Mesendoderm (in vitro differentiated cells): ENCODE measurements at regions not wholly inside any gene's neighbourhood (a gene's known extent, or its start where the extent isn't known, plus 50 kb on each side); places are given as distances from the start of the nearest gene placed in this dataset.
"Not testable (repeated sequence)": the region's sequence is repeated elsewhere in the genome, so short reads cannot be mapped to it uniquely, and the experiment has no call there.

Experiments used
- DNase-seq: peaks from one replicate; pipeline ENCODE4 v3.0.0; 2013
- H2AK5ac ChIP-seq: 2 replicates; pipeline ENCODE4 v1.6.1; 2013; ENCODE audit warnings: low read length, inconsistent platforms
- H2BK120ac ChIP-seq: 2 replicates; pipeline ENCODE4 v1.6.1; 2013; ENCODE audit warnings: low read depth, mild to moderate bottlenecking, low read length, moderate library complexity, mixed read lengths
- H2BK15ac ChIP-seq: replicated peaks from 2 replicates; pipeline ENCODE4 v1.6.1; 2013; ENCODE audit warnings: low read depth, mild to moderate bottlenecking, moderate library complexity
- H2BK5ac ChIP-seq: 2 replicates; pipeline ENCODE4 v1.6.1; 2013; ENCODE audit warnings: low read length, inconsistent platforms
- H3K18ac ChIP-seq: 2 replicates; pipeline ENCODE4 v1.6.1; 2013; ENCODE audit warnings: mild to moderate bottlenecking, low read length, mixed read lengths
- H3K23ac ChIP-seq: one replicate; pipeline ENCODE4 v1.6.1; 2013; ENCODE audit warnings: low read length
- H3K27ac ChIP-seq: 2 replicates; pipeline ENCODE4 v1.5.1; 2013; ENCODE audit warnings: low read depth, mild to moderate bottlenecking, inconsistent platforms, low read length, moderate library complexity
- H3K27me3 ChIP-seq: 2 replicates; pipeline ENCODE4 v1.6.1; 2013; ENCODE audit warnings: low read length, control low read depth, mild to moderate bottlenecking, inconsistent platforms; ENCODE audit not compliant: insufficient read depth, poor library complexity
- H3K36me3 ChIP-seq: 2 replicates; pipeline ENCODE4 v1.6.1; 2013; ENCODE audit warnings: low read length, inconsistent platforms; ENCODE audit not compliant: control insufficient read depth, insufficient read depth
- H3K4ac ChIP-seq: one replicate; pipeline ENCODE4 v1.6.1; 2013; ENCODE audit warnings: low read depth, mild to moderate bottlenecking, low read length, moderate library complexity
- H3K4me1 ChIP-seq: 2 replicates; pipeline ENCODE4 v1.6.1; 2013; ENCODE audit warnings: low read depth, low read length, inconsistent platforms; ENCODE audit not compliant: control insufficient read depth
- H3K4me2 ChIP-seq: 2 replicates; pipeline ENCODE4 v1.6.1; 2013; ENCODE audit warnings: low read length
- H3K4me3 ChIP-seq: 2 replicates; pipeline ENCODE4 v1.5.1; 2013; ENCODE audit warnings: mild to moderate bottlenecking, low read length
- H3K56ac ChIP-seq: one replicate; pipeline ENCODE4 v1.6.1; 2013; ENCODE audit warnings: low read length
- H3K79me1 ChIP-seq: 2 replicates; pipeline ENCODE4 v1.6.1; 2013; ENCODE audit warnings: low read length, inconsistent platforms
- H3K79me2 ChIP-seq: 2 replicates; pipeline ENCODE4 v1.6.1; 2013; ENCODE audit warnings: mild to moderate bottlenecking, low read length; ENCODE audit not compliant: control insufficient read depth, insufficient read depth
- H3K9ac ChIP-seq: 2 replicates; pipeline ENCODE4 v1.6.1; 2013; ENCODE audit warnings: low read length, inconsistent platforms
- H4K5ac ChIP-seq: one replicate; pipeline ENCODE4 v1.6.1; 2013; ENCODE audit warnings: low read length
- H4K8ac ChIP-seq: one replicate; pipeline ENCODE4 v1.6.1; 2013; ENCODE audit warnings: low read depth, mild to moderate bottlenecking, control low read depth, low read length, moderate library complexity
- WGBS: extraction: QIAGEN DNeasy Blood & Tissue Kit; methylation state at CpG from one replicate; pipeline ENCODE4 v1.1.7; 2013; ENCODE audit warnings: low lambda C conversion rate, missing lambda C conversion rate; ENCODE audit not compliant: insufficient coverage; ENCODE audit errors: extremely low coverage; 5-methylcytosine and 5-hydroxymethylcytosine counted together

DNA sequence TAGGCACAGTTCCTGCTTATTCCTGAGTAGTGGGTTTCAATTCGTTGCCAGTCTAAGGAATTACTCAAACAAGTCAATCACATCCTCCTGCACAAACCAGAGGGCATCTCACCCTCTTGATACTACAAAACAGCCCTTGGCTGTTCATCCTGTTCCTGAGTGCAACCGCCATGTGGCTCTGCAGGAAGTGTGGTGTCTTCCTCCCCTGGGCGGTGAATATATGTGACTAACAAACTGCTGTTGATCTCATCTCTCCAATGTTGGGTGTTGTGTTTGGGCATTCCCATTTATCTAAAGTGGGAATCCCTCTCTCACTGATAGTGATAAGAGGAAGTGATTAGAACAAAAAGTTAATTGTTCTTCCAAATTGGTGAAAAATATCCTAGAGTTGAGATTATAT is 163.0 kb downstream of the TBX18 start:
- Histone ChIP-seq H2BK120ac (no peak overlapping the region), H3K9ac (no peak overlapping the region), H3K27me3 (no peaks in the 10 kb centered on the region), H4K5ac (no peak overlapping the region), H3K23ac (no peak overlapping the region), H2BK15ac (no peak overlapping the region), H3K18ac (no peak overlapping the region), H3K4ac (no peak overlapping the region), H4K8ac (no peak overlapping the region), H3K4me1 (no peaks in the 10 kb centered on the region), H3K4me2 (no peak overlapping the region), H2AK5ac (no peak overlapping the region), H3K27ac (no peak overlapping the region), H3K36me3 (no peaks in the 10 kb centered on the region), H3K79me1 (no peaks in the 10 kb centered on the region), H2BK5ac (no peak overlapping the region), H3K79me2 (no peaks in the 10 kb centered on the region), H3K4me3 (no peak overlapping the region), H3K56ac (peak overlapping the region; percentile 17)
- DNase-seq: peak; percentile 67
- no CpG with 5 or more reads among the region's 3 CpGs for WGBS

GRCh38 chr6:84599991-84600390 is 164.4 kb downstream of the TBX18 start:
- Histone ChIP-seq H3K79me2 (no peaks in the 10 kb centered on the region), H2BK5ac (no peak overlapping the region), H3K4me1 (no peaks in the 10 kb centered on the region), H3K4me2 (no peak overlapping the region), H3K79me1 (no peaks in the 10 kb centered on the region), H4K5ac (no peak overlapping the region), H3K4ac (no peak overlapping the region), H2BK120ac (no peak overlapping the region), H3K36me3 (no peaks in the 10 kb centered on the region), H4K8ac (no peak overlapping the region), H3K27me3 (no peaks in the 10 kb centered on the region), H3K9ac (no peak overlapping the region), H2BK15ac (no peak overlapping the region), H3K23ac (no peak overlapping the region), H3K18ac (no peak overlapping the region), H3K56ac (no peak overlapping the region), H2AK5ac (no peak overlapping the region), H3K4me3 (no peak overlapping the region), H3K27ac (no peak overlapping the region)
- no CpG with 5 or more reads among the region's 1 CpG for WGBS
- DNase-seq: no peak

- Histone ChIP-seq H3K27me3 (no peaks in the 10 kb centered on the region), H3K23ac (no peak overlapping the region), H3K36me3 (no peaks in the 10 kb centered on the region), H3K56ac (no peak overlapping the region), H4K8ac (no peak overlapping the region), H2BK120ac (no peak overlapping the region), H3K79me2 (no peaks in the 10 kb centered on the region), H3K4me2 (no peak overlapping the region), H3K4me3 (no peak overlapping the region), H2AK5ac (no peak overlapping the region), H2BK15ac (no peak overlapping the region), H3K4me1 (no peaks in the 10 kb centered on the region), H3K9ac (no peak overlapping the region), H4K5ac (no peak overlapping the region), H3K79me1 (no peaks in the 10 kb centered on the region), H2BK5ac (no peak overlapping the region), H3K4ac (no peak overlapping the region), H3K27ac (no peak overlapping the region), H3K18ac (no peak overlapping the region)
- no peak for DNase-seq
- WGBS: no CpG with 5 or more reads among the region's 4 CpGs
Observed at GRCh38 chr6:84597238-84597875, 167.0 kb downstream of the TBX18 start.

DNA sequence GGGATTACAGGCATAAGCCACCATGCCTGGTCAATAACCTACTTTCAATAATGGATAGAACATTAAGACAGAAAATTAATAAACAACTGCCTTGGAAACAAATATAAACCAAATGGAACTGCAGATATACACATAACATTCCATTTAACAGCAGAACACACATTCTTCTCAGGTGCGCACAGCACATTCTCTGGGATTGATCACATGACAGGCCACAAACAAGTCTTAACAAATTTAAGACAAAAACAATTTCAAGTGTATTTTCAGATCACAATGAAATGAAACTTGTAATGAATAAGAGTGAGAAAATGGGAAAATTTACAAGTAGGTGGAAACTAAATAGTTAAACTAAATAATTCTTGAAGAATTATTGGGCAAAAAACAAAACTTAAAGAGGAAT is 167.9 kb downstream of the TBX18 start:
- whole genome bisulfite sequencing: no CpG with 5 or more reads among the region's 1 CpG
- H3K27ac ChIP-seq: no peak overlapping the region
- no peaks in the 10 kb centered on the region for H3K79me1 ChIP-seq
- H2BK120ac ChIP-seq: no peak overlapping the region
- H3K79me2 ChIP-seq: no peaks in the 10 kb centered on the region
- no peak overlapping the region for H2AK5ac ChIP-seq
- no peaks in the 10 kb centered on the region for H3K4me1 ChIP-seq
- H3K27me3 ChIP-seq: no peaks in the 10 kb centered on the region
- H4K5ac ChIP-seq: no peak overlapping the region
- H4K8ac ChIP-seq: no peak overlapping the region
- no peak overlapping the region for H3K9ac ChIP-seq
- H2BK5ac ChIP-seq: no peak overlapping the region
- H3K18ac ChIP-seq: no peak overlapping the region
- H3K4me3 ChIP-seq: no peak overlapping the region
- no peak overlapping the region for H3K56ac ChIP-seq
- H3K23ac ChIP-seq: no peak overlapping the region
- H2BK15ac ChIP-seq: no peak overlapping the region
- H3K36me3 ChIP-seq: no peaks in the 10 kb centered on the region
- H3K4me2 ChIP-seq: no peak overlapping the region
- no peak overlapping the region for H3K4ac ChIP-seq
- no peak for DNase-seq

DNA sequence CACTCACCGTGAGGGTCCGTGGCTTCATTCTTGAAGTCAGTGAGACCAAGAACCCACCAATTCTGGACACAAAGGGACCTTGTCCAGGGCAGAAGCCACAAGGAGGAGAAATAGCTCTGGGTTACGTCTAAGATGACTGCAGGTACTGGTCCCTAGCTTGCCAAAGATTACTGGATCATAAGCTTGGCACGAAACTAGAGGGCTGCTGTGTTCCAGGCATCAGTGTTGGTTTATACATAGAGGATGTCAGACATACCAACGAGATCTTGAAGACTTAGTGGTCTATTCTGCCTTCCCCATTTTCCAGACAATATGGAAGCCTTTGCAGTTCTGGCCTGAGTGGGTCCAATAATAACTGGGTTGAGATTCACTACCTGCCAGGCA is 175.7 kb downstream of the TBX18 start:
- Histone ChIP-seq H3K27me3 (no peaks in the 10 kb centered on the region), H2BK5ac (no peak overlapping the region), H3K4me2 (no peak overlapping the region), H3K79me1 (no peaks in the 10 kb centered on the region), H3K79me2 (no peaks in the 10 kb centered on the region), H3K27ac (no peak overlapping the region), H2BK120ac (no peak overlapping the region), H3K56ac (no peak overlapping the region), H2BK15ac (no peak overlapping the region), H4K8ac (no peak overlapping the region), H4K5ac (no peak overlapping the region), H2AK5ac (no peak overlapping the region), H3K4me1 (no peaks in the 10 kb centered on the region), H3K4me3 (no peak overlapping the region), H3K4ac (no peak overlapping the region), H3K23ac (no peak overlapping the region), H3K18ac (no peak overlapping the region), H3K9ac (no peak overlapping the region), H3K36me3 (no peaks in the 10 kb centered on the region)
- WGBS: no CpG with 5 or more reads among the region's 5 CpGs
- no peak for DNase-seq

- not testable (repeated sequence) for H3K4me2 ChIP-seq, H2BK120ac ChIP-seq, H2AK5ac ChIP-seq, H2BK5ac ChIP-seq, H4K8ac ChIP-seq, H3K79me2 ChIP-seq, H3K4ac ChIP-seq, H2BK15ac ChIP-seq, H3K36me3 ChIP-seq, H3K23ac ChIP-seq, H4K5ac ChIP-seq, DNase-seq, H3K4me3 ChIP-seq, H3K9ac ChIP-seq, H3K4me1 ChIP-seq, H3K27ac ChIP-seq, H3K18ac ChIP-seq, H3K56ac ChIP-seq, H3K79me1 ChIP-seq, H3K27me3 ChIP-seq
- WGBS: no CpG with 5 or more reads among the region's 21 CpGs
Observed at GRCh38 chr6:84587994-84588696, 176.3 kb downstream of the TBX18 start.
